NCI-H2227 (cell line): ENCODE measurements at regions not wholly inside any gene's neighbourhood (a gene's known extent, or its start where the extent isn't known, plus 50 kb on each side); places are given as distances from the start of the nearest gene placed in this dataset.
"Not testable (repeated sequence)": the region's sequence is repeated elsewhere in the genome, so short reads cannot be mapped to it uniquely, and the experiment has no call there.

Source experiments
- DNase-seq: peaks from one replicate; lab custom pipeline; 2025; ENCODE audit not compliant: unreplicated experiment; lab: John Stamatoyannopoulos, UW

DNA sequence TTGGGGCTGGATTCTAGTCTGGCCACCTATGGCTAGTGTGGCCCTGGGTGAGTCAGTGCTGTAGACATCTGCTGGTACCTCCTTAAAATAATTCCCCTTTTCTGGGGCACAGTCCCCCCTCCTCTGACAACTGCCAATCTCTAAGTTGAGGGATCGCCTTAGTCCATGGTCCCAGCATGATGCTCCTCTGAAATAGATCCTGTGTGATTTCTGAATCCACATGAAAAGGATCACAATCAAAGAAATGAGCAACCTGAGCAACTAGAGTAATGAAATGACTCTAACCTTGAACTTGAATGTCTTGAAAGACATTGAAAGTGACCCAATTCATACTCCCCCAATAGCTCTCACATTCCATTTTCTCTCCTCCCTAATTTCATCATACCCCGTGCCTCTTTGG is 332.5 kb downstream of the VRK1 start:
- DNase-seq = no peak

GRCh38 chr14:97135847-97136246 is 338.7 kb downstream of the VRK1 start:
- DNase-seq = not testable (repeated sequence)

DNA sequence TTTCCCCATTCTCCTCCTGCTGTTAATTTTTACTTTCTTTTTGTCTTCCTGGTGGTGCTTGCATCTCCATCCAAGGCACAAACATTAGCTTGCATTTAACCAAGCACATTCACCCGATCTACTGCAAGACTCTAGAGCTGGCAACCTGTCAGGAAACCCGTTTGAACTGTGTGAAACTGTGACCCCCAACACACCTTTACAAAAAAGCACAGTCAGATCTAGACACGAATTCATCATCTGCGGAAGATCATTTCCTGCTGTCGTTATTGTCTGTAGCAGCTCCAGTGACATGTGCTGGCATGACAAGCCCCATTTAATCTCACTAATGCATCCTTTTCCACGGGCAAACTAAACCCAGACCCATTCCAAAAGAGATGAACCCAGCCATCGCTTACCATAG is 340.5 kb downstream of the VRK1 start:
- no peak for DNase-seq

DNA sequence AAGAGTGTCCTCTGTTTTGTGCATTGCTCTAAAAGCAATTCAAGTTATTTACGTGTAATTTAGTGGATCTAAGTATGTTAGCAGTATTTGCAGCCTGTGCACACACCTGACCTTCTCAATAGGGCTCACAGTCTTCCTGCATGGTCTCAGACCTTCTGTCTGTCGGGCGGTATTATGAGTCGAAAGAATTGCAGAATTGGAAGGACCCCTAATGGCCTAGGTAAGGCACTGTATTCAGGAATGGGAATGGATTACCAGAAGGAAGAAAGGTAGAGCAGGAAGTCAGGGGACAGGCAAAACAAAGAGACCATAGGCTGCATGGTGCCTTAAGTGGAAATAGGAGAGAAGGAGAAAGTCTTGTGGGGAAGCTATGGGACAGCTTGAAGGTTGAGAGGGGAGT is 341.6 kb downstream of the VRK1 start:
- no peak for DNase-seq

GRCh38 chr14:97143011-97143410 is 345.8 kb downstream of the VRK1 start:
- no peak for DNase-seq

GRCh38 chr14:97143456-97143855 is 346.3 kb downstream of the VRK1 start:
- DNase-seq = no peak

- DNase-seq = not testable (repeated sequence)
Measured at GRCh38 chr14:97148021-97148420, 350.8 kb downstream of the VRK1 start.

DNA sequence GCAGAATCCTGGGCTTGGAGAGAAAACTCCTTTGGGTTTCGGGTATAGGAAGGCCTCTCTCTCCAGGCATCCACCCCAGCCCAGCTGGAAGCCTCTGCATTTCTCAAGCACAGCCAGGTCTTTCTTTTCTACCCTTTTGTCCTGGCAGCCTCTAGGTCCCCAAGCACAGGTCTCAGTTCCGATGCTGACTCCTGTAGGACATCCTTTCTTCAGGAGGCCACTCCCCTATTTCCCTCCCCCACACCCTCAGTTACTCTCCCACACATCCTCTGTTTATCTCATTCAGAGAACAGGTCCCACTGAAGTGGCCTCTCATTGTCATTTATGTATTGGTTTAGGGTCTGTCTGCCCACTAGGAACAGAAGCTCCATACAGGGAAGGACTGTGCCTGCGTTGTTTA is 352.6 kb downstream of the VRK1 start:
- no peak for DNase-seq

- no peak for DNase-seq
Measured at GRCh38 chr14:97153527-97153926, 356.3 kb downstream of the VRK1 start.

- no peak for DNase-seq
Measured at GRCh38 chr14:97155320-97155719, 358.1 kb downstream of the VRK1 start.

GRCh38 chr14:97155814-97156213 is 358.6 kb downstream of the VRK1 start:
- no peak for DNase-seq

- no peak for DNase-seq
Measured at GRCh38 chr14:97156705-97157104, 359.5 kb downstream of the VRK1 start.

GRCh38 chr14:97158102-97158501 is 360.9 kb downstream of the VRK1 start:
- no peak for DNase-seq

- DNase-seq = no peak
Measured at GRCh38 chr14:97159124-97159523, 361.9 kb downstream of the VRK1 start.

- no peak for DNase-seq
Measured at GRCh38 chr14:97162621-97163020, 365.4 kb downstream of the VRK1 start.

DNA sequence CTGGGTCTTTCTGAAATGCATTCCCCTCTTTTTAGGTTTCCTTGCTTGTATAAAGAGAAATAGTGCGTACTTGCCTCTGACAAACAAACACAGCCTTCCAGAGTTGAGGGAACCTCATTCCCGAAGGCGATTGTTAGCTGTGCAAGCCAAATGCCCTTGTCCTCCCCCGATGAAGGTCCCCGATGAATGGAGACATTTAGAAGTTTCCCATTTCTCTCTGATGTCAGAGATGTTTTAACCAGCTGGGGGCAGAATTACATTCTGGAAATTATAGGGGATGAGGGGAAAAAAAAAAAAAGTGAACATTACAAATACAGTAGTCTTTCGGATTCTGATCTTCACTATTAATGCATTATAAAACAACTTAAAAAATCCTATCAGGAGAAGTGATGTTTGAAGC is 366.8 kb downstream of the VRK1 start:
- DNase-seq = no peak

- DNase-seq = no peak
Measured at GRCh38 chr14:97166497-97166896, 369.3 kb downstream of the VRK1 start.

- not testable (repeated sequence) for DNase-seq
Measured at GRCh38 chr14:97167577-97167976, 370.4 kb downstream of the VRK1 start.

DNA sequence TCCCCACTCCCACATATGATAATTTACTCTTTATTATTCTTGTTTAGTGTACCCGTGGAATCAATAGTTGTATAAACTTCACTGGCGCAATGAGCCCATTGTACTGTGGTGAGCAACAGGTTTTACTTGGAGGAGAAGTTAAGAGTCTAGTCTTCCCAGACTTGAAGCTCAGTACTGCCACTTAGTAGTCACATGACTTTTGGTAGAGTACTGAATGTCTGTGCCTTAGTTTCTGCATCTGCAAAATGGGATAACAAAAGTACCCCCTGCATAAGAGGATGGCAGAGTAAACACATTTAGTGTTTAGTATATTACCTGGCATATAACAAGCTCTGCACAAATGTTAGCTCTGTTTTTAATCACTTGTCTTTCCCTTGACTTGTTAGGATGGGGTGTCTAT is 375.5 kb downstream of the VRK1 start:
- DNase-seq = no peak

DNA sequence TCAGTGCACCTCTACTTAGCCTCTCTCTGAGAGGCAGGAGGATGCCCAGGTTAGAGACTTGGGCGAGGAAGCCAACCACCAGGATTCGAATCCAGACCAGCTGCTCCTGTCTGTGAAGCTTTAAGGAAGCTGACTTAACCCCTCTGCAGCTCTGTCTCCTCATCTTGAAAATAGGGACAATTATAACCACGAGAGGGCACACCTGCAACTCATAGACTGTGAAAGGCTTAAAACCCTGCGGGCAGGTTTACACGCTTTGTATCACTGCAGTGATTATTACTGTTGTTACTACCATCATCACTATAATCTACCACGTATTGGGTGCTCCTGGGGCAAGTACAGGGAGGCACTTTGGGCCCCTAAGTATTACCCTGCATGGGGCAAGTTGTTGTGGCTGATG is 379.8 kb downstream of the VRK1 start:
- no peak for DNase-seq

- no peak for DNase-seq
Measured at GRCh38 chr14:97177635-97178034, 380.5 kb downstream of the VRK1 start.

DNA sequence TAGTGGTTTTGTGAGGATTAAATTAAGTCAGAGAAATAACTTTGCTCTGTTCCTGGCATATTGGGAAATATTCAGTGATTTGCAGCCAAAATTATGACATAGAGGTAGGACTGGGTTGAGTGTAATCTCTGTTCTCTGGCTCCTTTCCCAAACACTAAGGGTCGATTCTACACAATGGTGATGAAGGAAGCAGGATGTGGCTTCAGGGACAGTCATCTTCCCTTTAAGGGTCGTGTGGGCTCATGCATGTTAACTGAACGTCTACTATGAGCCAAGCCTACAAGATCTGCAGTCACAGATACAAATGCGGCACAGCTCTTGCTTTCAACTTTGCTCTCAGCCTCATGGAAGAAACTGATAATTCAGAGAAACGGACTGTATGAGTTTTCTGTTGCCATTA is 381.6 kb downstream of the VRK1 start:
- DNase-seq = no peak

GRCh38 chr14:97179573-97179972 is 382.4 kb downstream of the VRK1 start:
- no peak for DNase-seq
